C1 segment of cervical spinal cord (tissue), 14 donors: ENCODE measurements at regions not wholly inside any gene's neighbourhood (a gene's known extent, or its start where the extent isn't known, plus 50 kb on each side); places are given as distances from the start of the nearest gene placed in this dataset.

Experiments used
- DNase-seq, 14 donors: peaks; one replicate each; lab custom pipeline; 2025; lab: John Stamatoyannopoulos, UW

GRCh38 chr16:64412578-64413280 is 709.1 kb downstream of the CDH11 start:
- peak in 1 of 14 donors; percentile 36 for DNase-seq

GRCh38 chr16:64410306-64410705 is 711.6 kb downstream of the CDH11 start:
- DNase-seq: no peak

- no peak for DNase-seq
These were observed 712.1 kb downstream of the CDH11 start for GRCh38 chr16:64409783-64410210.

DNA sequence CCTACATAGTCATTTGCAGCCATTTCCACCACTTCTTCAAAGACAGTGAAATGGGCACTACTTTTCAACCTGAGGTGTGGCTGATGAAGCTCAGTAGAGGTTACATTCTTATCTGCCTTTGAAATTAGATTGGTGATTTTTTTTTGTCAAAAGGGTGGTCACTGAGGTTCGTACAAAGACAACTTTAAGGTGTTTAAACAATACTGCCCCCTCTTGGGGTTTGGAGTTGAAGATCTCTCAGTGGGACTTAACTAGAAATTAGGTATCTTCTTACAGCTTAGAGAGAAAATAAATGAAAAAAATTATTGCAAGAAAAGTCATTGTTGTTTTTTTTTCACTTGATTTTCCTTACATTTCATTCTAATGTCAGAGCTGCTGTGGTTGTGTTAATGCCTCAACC is 713.2 kb downstream of the CDH11 start:
- DNase-seq: no peak

DNA sequence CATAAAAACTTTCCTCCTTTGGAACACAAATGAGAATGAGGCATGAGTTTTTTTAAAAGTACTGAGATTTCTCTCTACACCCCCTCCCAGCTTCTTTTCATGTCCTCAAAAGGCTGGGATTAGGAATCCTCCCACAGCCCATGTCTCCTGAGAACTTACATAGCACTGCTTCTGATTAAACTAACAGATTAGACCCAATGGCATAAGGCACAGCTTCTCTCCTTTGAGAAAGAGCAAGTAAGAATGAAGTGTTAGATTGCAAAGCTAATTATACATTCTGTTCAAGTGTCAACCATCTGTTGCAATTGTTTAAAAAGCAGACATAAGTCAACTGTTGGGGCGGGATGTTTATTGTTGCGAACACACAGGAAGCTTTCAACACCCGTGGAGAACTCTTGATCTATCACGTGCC is 715.1 kb downstream of the CDH11 start:
- DNase-seq: no peak

GRCh38 chr16:64403352-64403751 is 718.5 kb downstream of the CDH11 start:
- DNase-seq: no peak

GRCh38 chr16:64398793-64399192 is 723.1 kb downstream of the CDH11 start:
- no peak for DNase-seq

DNA sequence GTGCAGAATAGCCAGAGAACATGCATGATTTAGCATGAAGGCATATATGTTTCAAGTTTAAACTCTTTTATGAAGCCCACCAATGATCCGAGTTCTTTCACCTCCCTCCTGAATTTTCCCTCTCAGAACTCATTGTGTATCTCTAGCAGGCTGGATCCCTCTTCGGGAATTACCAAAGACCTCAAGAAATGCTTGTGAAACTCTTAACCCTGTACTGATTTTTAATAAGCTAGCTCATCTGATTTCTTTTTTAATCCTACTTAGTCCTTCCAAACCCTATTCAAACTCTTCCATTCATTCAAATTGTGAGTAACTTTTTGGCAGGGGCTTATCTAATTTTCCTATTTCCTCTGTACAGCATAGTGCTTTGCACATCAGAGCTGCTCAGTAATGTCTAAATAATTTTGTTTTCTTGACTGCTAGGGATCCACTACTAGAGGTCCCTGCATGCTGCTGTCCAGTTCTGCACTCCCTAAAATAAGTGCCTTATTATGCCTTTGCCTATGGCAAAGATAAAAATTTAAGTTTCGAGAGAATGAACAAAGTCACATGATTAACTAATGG is 723.8 kb downstream of the CDH11 start:
- DNase-seq: no peak

- DNase-seq: no peak
These were observed 724.8 kb downstream of the CDH11 start for GRCh38 chr16:64397042-64397441.

- no peak for DNase-seq
These were observed 727.8 kb downstream of the CDH11 start for GRCh38 chr16:64394061-64394460.

DNA sequence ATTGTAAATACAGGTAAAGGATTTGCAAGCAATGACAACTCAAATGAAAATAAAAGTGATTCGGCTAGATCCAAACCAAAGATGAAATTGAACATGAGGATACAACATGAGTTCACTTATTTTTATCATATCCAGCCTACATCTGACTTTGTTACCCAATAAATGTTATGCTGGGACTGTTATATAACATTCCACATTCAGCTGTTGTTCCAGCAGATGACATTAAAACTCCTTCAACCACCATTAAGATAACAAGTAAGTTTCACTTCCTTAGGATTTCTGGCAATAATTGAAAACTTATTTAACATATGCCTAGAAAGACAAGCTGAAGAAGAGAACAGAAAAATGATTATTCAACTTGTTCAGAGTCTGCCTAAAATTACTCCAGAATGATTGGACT is 729.4 kb downstream of the CDH11 start:
- DNase-seq: no peak

DNA sequence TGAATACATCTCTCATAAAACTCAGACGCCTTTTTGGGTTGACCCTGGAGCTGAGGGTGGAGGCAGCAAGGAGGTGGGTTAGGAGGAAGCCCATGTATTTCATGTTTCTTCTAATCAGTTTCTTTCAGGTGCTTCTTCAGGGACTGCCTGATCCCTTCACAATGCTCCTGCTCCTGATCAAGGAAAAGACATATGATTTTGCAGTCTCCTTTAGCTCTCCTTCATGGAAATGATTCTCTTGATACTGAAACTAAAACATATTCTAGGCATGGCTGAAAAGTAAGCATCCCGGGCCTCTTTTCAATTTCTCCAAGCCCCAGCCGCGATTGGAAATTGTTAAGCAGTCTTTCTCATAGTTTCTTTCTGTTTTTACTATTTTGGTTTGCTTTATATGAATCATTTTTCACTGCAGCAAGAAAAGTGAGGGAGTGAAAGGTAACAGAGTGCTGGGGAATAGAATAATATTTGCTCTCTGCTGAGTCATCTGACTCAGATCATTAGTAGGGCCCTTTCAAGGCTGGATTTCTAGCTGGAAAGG is 730.7 kb downstream of the CDH11 start:
- DNase-seq: no peak

GRCh38 chr16:64390102-64390501 is 731.8 kb downstream of the CDH11 start:
- no peak for DNase-seq

DNA sequence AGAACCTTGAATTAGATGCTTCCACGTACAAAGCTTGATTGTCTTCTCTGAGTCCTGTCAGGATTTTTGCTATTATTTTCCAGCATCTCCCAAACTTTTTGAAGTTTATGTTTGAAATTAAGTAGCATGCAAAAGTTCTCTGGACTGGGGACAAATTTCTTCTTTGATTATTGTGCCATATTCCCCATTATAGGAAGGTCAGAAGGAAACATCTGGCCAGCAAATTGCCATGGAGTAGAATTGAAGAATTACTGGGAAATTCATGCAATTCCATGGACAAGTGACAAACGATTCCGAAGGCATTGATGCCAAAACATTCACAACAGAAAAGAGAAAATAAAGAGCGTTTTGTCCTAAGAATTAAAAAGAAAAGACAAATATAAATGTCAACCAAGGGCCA is 737.2 kb downstream of the CDH11 start:
- DNase-seq: no peak

- no peak for DNase-seq
These were observed 739.9 kb downstream of the CDH11 start for GRCh38 chr16:64381979-64382378.

GRCh38 chr16:64380751-64381150 is 741.1 kb downstream of the CDH11 start:
- no peak for DNase-seq

- DNase-seq: no peak
These were observed 746.4 kb downstream of the CDH11 start for GRCh38 chr16:64375391-64375980.

- no peak for DNase-seq
These were observed 751.8 kb downstream of the CDH11 start for GRCh38 chr16:64370112-64370511.

DNA sequence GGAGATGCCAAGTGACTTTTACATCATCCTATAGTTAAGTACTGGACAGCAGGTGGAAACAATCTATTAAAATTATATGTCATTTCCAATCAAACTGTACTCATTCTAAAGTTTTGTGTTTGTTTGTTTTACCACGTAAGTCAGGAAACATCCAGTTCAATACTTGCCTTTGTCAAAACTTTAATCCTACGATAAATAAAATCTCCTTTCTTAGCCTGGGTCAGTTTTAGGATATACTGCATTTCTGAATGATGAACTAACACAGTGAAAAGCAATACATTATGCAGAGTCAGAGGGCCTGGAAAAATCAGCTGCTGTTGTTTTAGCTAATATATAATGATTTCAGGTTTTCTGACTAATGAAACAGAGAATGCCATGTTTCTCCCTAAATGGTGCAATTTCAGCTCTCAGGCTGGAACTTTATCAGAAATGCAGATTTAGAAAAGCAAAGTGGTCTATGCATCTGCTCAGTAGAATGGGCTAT is 756.4 kb downstream of the CDH11 start:
- DNase-seq: no peak

DNA sequence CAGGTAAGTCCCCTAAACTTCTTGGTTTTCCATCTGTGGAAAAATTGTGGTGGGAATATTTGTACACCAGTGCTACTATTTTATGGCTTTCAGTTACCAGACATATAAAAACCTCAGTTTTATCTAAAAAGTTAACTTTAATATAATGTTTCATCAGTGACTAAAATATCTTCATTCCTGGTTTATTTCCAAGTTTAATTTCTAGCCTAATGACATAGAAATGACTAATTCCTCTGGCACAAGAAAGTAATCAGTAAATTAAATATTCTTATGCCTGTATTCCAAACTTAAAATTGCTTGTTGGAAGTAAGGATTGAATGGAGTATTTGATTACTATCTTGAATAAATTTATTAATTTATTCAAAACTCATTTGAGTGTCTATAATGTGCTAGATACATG is 757.0 kb downstream of the CDH11 start:
- DNase-seq: no peak

DNA sequence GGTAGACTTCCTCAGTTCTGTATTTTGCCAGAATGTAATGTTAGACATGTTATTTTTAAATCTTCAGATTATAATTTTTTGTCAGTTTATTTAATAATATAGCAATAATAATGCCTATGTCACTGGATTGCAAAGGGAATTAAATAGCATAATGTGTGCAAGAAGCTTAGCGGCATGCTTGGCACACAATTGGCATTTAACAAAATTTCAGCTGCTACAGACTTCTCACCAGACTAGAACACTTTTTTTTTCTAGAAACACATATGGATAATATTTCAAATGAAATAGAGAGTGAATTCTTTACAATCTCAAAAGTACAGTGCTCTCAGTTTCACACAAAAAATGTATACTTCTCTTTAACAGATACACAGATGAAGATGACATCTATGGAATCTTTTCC is 757.4 kb downstream of the CDH11 start:
- DNase-seq: no peak

DNA sequence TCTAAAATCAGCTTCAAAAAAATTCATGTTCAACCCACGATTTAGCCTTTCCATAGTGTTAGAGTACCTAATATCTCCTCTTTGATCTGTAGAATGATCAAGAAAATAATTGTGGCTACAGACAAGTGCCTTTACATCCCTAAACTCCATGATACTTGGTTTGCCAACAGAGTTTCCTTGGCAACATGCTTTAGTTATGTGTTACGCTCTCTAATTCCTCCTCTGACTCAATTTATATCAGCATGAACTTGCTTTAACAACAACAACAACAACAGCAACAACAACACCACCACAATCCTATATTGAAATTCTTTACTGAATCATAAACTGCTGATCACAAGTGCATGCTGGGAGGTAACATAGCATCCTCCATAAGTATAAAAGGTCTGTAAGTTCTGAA is 757.8 kb downstream of the CDH11 start:
- DNase-seq: no peak

- DNase-seq: no peak
These were observed 758.8 kb downstream of the CDH11 start for GRCh38 chr16:64363039-64363438.
